ENCODE measurements at regions not wholly inside any gene's neighbourhood (a gene's known extent, or its start where the extent isn't known, plus 50 kb on each side); places are given as distances from the start of the nearest gene placed in this dataset.
"Not testable (repeated sequence)": the region's sequence is repeated elsewhere in the genome, so short reads cannot be mapped to it uniquely, and the experiment has no call there.

GRCh38 chr17:20716481-20716880 lies 137.0 kb downstream of the CDRT15L2 start:
- not testable (repeated sequence) for H3K4me1 Mint-ChIP-seq; H2BK12ac ChIP-seq (ENCODE audit: insufficient read length, low read depth, low read length); H3K9me3 ChIP-seq (ENCODE audit: control insufficient read depth, low read depth, low read length); H3T11ph ChIP-seq (ENCODE audit: low read length); H3K14ac ChIP-seq (ENCODE audit: insufficient read depth, low read length); H3K27ac Mint-ChIP-seq; H3K18ac ChIP-seq (ENCODE audit: insufficient read length, low read depth, low read length); H3K4me2 ChIP-seq (ENCODE audit: insufficient read depth, insufficient read length, low read length); H3K79me1 ChIP-seq (ENCODE audit: insufficient read depth, low read depth, low read length, poor library complexity, severe bottlenecking); DNase-seq; H4K20me1 ChIP-seq (ENCODE audit: control insufficient read depth, insufficient read depth, insufficient read length); H3K9me3 Mint-ChIP-seq; H3K27me3 Mint-ChIP-seq (ENCODE audit: low read depth); H2BK15ac ChIP-seq (ENCODE audit: low read depth, low read length); H2AFZ ChIP-seq (ENCODE audit: low read length); H3K36me3 Mint-ChIP-seq (ENCODE audit: insufficient read depth in 1 of 3, low read depth in 3 of 3); H3K56ac ChIP-seq (ENCODE audit: insufficient read length, low read depth, low read length); H2AK5ac ChIP-seq (ENCODE audit: insufficient read length, low read length); H2BK120ac ChIP-seq (ENCODE audit: low read depth, low read length, poor library complexity, severe bottlenecking); H3K4me1 ChIP-seq (ENCODE audit: insufficient read depth, low read length); H3K79me2 ChIP-seq (ENCODE audit: insufficient read depth, low read length); H3K9ac ChIP-seq (ENCODE audit: extremely low read depth, insufficient read length, low read length); H4K8ac ChIP-seq (replicated peaks; ENCODE audit: insufficient read length, low read depth, low read length); H3K4me3 Mint-ChIP-seq; H3K4ac ChIP-seq (ENCODE audit: low read depth, low read length); H2BK5ac ChIP-seq (ENCODE audit: insufficient read length, low read length); H2BK20ac ChIP-seq (ENCODE audit: low read depth, low read length, poor library complexity, severe bottlenecking); H3K23me2 ChIP-seq (ENCODE audit: insufficient read length, low read depth, low read length, poor library complexity, severe bottlenecking); H3K23ac ChIP-seq (ENCODE audit: insufficient read length, low read depth, low read length); H4K91ac ChIP-seq (ENCODE audit: insufficient read length, low read depth, low read length); H3K27ac ChIP-seq (ENCODE audit: insufficient read length, low read depth, low read length); H4K5ac ChIP-seq (ENCODE audit: insufficient read length, low read depth, low read length); H3K27me3 ChIP-seq (ENCODE audit: insufficient read depth, low read length)
- WGBS (ENCODE audit: extremely low coverage, insufficient read length, low lambda C conversion rate) = no CpG with 5 or more reads among the region's 3 CpGs

Measured in H9 (cell line).